K562 (cell line): ENCODE measurements at regions not wholly inside any gene's neighbourhood (a gene's known extent, or its start where the extent isn't known, plus 50 kb on each side); places are given as distances from the start of the nearest gene placed in this dataset.

Source experiments
- ATAC-seq: fragments of 200-7000 bp; cut with Tn5 transposase; 3 replicates; pipeline ENCODE4 v1.9.1; 2020; ENCODE audit warnings: moderate library complexity
- BruUV-seq: library from RNA; stranded (reverse); fragments of 400-500 nt; replicated peaks from 2 replicates; lab custom pipeline; 2021; lab: Mats Ljungman, UMichigan
- CTCF ChIA-PET: fragments of 300-600 bp; formaldehyde crosslinking; extraction: SDS; loops from one replicate; lab custom pipeline; 2021; ENCODE audit warnings: low intra/inter-chr PET ratio; lab: Yijun Ruan, JAX
- POLR2A ChIA-PET: fragments of 300-600, 350-650 bp; sonication (Branson Sonifier 250); formaldehyde crosslinking; extraction: SDS; loops from one replicate; lab custom pipeline; 2021; ENCODE audit warnings: antibody characterized with exemption, inconsistent platforms; lab: Yijun Ruan, JAX
- DNase-seq, 4 experiments: peaks; one replicate each; pipeline versions ENCODE4 v3.0.0 to v3.0.0-alpha.2; 2011 to 2018; ENCODE audit warnings: low spot score in 3 of 4, mixed read lengths in 3 of 4; ENCODE audit errors: extremely low read depth in 1 of 4
- FAIRE-seq: peaks from 2 replicates; lab custom pipeline; 2011; peaks lifted over from hg19 to GRCh38; lab: Jason Lieb, UNC
- H2AFZ ChIP-seq: 2 replicates; pipeline ENCODE4 v1.6.0; 2011; ENCODE audit warnings: low read depth, low read length, control low read depth, inconsistent platforms
- H3K27ac ChIP-seq: fragments of 200-600 bp; 3 replicates; pipeline ENCODE4 v1.8.0; 2011; ENCODE audit warnings: low read depth, mild to moderate bottlenecking, control low read depth, inconsistent platforms, low read length, moderate library complexity, mixed read lengths; ENCODE audit errors: extremely low read depth
- H3K27me3 ChIP-seq, 2 experiments: fragments of 300-600 bp in 1 of 2; 2 replicates in 1 of 2; 3 replicates in 1 of 2; pipeline versions ENCODE4 v1.6.0 to v1.8.0; 2011; ENCODE audit warnings: inconsistent platforms in 2 of 2, low read length in 2 of 2, mild to moderate bottlenecking in 1 of 2, mixed read lengths in 1 of 2, moderate library complexity in 1 of 2; ENCODE audit not compliant: control insufficient read depth in 2 of 2, insufficient read depth in 2 of 2
- H3K36me3 ChIP-seq: fragments of 300-600 bp; 3 replicates; pipeline ENCODE4 v1.8.0; 2011; ENCODE audit warnings: mild to moderate bottlenecking, low read length, inconsistent platforms; ENCODE audit not compliant: control insufficient read depth, insufficient read depth
- H3K4me1 ChIP-seq, 2 experiments: fragments of 200-600 bp in 1 of 2; replicated peaks in 1 of 2; 2 replicates in 1 of 2; 3 replicates in 1 of 2; pipeline versions ENCODE4 v1.5.1 to v1.8.0; 2011; ENCODE audit warnings: inconsistent platforms in 2 of 2, low read length in 2 of 2, mild to moderate bottlenecking in 1 of 2, mixed read lengths in 1 of 2, moderate library complexity in 1 of 2; ENCODE audit not compliant: control insufficient read depth in 2 of 2, insufficient read depth in 2 of 2
- H3K4me2 ChIP-seq: 2 replicates; pipeline ENCODE4 v1.6.1; 2011; ENCODE audit warnings: low read length, control low read depth, inconsistent platforms, mixed read lengths; ENCODE audit not compliant: insufficient read depth
- H3K4me3 ChIP-seq: fragments of 200-600 bp; sonication (generic), shearing (Covaris generic); 2 replicates; pipeline ENCODE4 v1.5.1; 2016; ENCODE audit warnings: control low read depth, inconsistent platforms
- H3K79me2 ChIP-seq: fragments of 200-600 bp; 3 replicates; pipeline ENCODE4 v1.8.0; 2011; ENCODE audit warnings: low read length, inconsistent platforms; ENCODE audit not compliant: control insufficient read depth, insufficient read depth
- H3K9ac ChIP-seq, 2 experiments: 2 replicates each; pipeline versions ENCODE4 v1.6.0 to v1.6.1; 2011; ENCODE audit warnings: low read depth in 2 of 2, low read length in 2 of 2, control low read depth in 1 of 2, inconsistent platforms in 1 of 2, mild to moderate bottlenecking in 1 of 2, mixed read lengths in 1 of 2; ENCODE audit not compliant: insufficient read depth in 1 of 2
- H3K9me1 ChIP-seq: one replicate; pipeline ENCODE4 v1.6.0; 2011; ENCODE audit warnings: inconsistent platforms, mild to moderate bottlenecking, low read length, moderate library complexity; ENCODE audit not compliant: control insufficient read depth, insufficient read depth
- H3K9me3 ChIP-seq: replicated peaks from 2 replicates; pipeline ENCODE4 v1.5.1; 2011; ENCODE audit warnings: low read depth, low read length, inconsistent platforms; ENCODE audit not compliant: control insufficient read depth, insufficient read depth
- H4K20me1 ChIP-seq: replicated peaks from 2 replicates; pipeline ENCODE4 v1.6.1; 2011; ENCODE audit warnings: low read length, inconsistent platforms, mixed read lengths; ENCODE audit not compliant: control insufficient read depth, insufficient read depth
- KHSRP ChIP-seq: fragments of 450-650 bp; IDR thresholded peaks from 2 replicates; pipeline ENCODE4 v1.6.1; 2017
- MEF2D ChIP-seq: conservative IDR thresholded peaks from 2 replicates; pipeline ENCODE4 v1.6.1; 2016; ENCODE audit warnings: low read depth, missing genetic modification characterization, missing compliant biosample characterization
- MGA ChIP-seq: fragments of 450-650 bp; IDR thresholded peaks from 2 replicates; pipeline ENCODE4 v1.6.1; 2016; ENCODE audit warnings: mild to moderate bottlenecking, moderate library complexity
- NUFIP1 ChIP-seq: fragments of 450-650 bp; IDR thresholded peaks from 2 replicates; pipeline ENCODE4 v1.6.1; 2018; ENCODE audit not compliant: partially characterized antibody
- PRPF4 ChIP-seq: fragments of 200-400 bp; formaldehyde crosslinking; IDR thresholded peaks from one replicate; pipeline ENCODE4 v1.6.1; 2017; ENCODE audit warnings: low read length, low read depth, mild to moderate bottlenecking; ENCODE audit not compliant: insufficient read depth, poor library complexity, severe bottlenecking
- RBM17 ChIP-seq: fragments of 200-400 bp; formaldehyde crosslinking; IDR thresholded peaks from 2 replicates; pipeline ENCODE4 v1.6.1; 2017; ENCODE audit warnings: low read depth, mild to moderate bottlenecking, low read length, borderline replicate concordance
- RBM22 ChIP-seq: fragments of 200-400 bp; formaldehyde crosslinking; IDR thresholded peaks from 2 replicates; pipeline ENCODE4 v1.6.1; 2018; ENCODE audit warnings: low read length, low read depth; ENCODE audit not compliant: poor library complexity, severe bottlenecking
- U2AF2 ChIP-seq: fragments of 200-400 bp; formaldehyde crosslinking; optimal IDR thresholded peaks from 2 replicates; pipeline ENCODE3; 2017; ENCODE audit warnings: low read depth, mild to moderate bottlenecking, low read length
- WGBS: fragments of 100-300 bp; shearing (Covaris generic); methylation state at CpG from one replicate; pipeline ENCODE4 v1.1.6; 2016; ENCODE audit warnings: low coverage, mixed read lengths; ENCODE audit not compliant: insufficient coverage; ENCODE audit errors: missing lambda C conversion rate; 5-methylcytosine and 5-hydroxymethylcytosine counted together
- in situ Hi-C: fragments of 300-500 bp; cut with MboI; formaldehyde crosslinking; loops from 4 replicates; pipeline ENCODE4 v1.15.0; 2018; ENCODE audit warnings: inconsistent platforms, mixed read lengths
- intact Hi-C: fragments of 100-400 bp; cut with micrococcal nuclease; formaldehyde crosslinking; loops from 2 replicates; pipeline ENCODE4 v1.14.2; 2022

- no peak for FAIRE-seq
- Histone ChIP-seq H3K9me1 (no peaks in the 10 kb centered on the region), H3K27me3 (no peaks in the 10 kb centered on the region), H4K20me1 (no peaks in the 10 kb centered on the region), H3K79me2 (no peaks in the 10 kb centered on the region), H3K36me3 (no peaks in the 10 kb centered on the region), H3K27ac (no peak overlapping the region), H3K4me2 (no peak overlapping the region), H3K9ac (no peak overlapping the region), H2AFZ (no peak overlapping the region), H3K4me3 (no peak overlapping the region), H3K4me1 (peaks cover 0 to 6% of the 10 kb centered on the region in 2 experiments; a peak in 2 of 5 replicates), H3K9me3 (no peaks in the 10 kb centered on the region)
- BruUV-seq: no TSS peak
- ATAC-seq: no peak
- 0% methylated on average over 2 of the region's 2 CpGs for WGBS
- ChIA-PET POLR2A (no interaction called here), CTCF (no interaction called here)
- intact Hi-C loops (no loop called here), in situ Hi-C loops (no loop called here)
- DNase-seq: no peak
- no peak for TF ChIP-seq KHSRP
- TF ChIP-seq NUFIP1: no peak
- TF ChIP-seq MEF2D (tag): no peak
- TF ChIP-seq RBM22: no peak
- no peak for TF ChIP-seq MGA
- no peak for TF ChIP-seq RBM17
- TF ChIP-seq U2AF2: no peak
- no peak for TF ChIP-seq PRPF4
Measured at GRCh38 chr7:159306012-159306411, 161.3 kb upstream of the VIPR2 start.
